ENCODE measurements at regions not wholly inside any gene's neighbourhood (a gene's known extent, or its start where the extent isn't known, plus 50 kb on each side); places are given as distances from the start of the nearest gene placed in this dataset.
"Not testable (repeated sequence)": the region's sequence is repeated elsewhere in the genome, so short reads cannot be mapped to it uniquely, and the experiment has no call there.

DNA sequence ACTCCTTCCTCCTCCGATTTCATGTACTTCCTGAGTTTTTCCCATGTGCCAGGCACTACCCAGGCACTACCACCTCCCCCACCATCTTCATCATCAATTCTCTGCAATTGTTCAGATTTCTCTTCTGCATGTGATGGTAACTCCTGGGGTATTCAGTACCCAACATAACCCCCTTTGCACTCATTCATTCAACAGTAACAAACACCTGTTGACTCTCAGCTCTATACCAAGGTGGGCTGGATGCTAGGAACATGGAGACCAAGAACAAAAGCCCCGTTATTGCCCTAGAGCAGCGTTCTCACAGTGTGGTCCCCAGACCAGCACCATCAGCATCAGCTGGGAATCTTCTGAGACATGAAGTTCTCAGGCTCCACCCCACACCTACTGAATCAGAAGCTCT is 113.0 kb upstream of the CHD2 start:
- no peaks in the 10 kb centered on the region for H3K9me3 ChIP-seq (ENCODE audit: control insufficient read depth, insufficient read depth, low read length)
- H3K36me3 ChIP-seq (ENCODE audit: control insufficient read depth, insufficient read depth, low read length), result no peaks in the 10 kb centered on the region
- H3K27ac ChIP-seq (ENCODE audit: low read length), result no peak overlapping the region
- WGBS (ENCODE audit: insufficient coverage, insufficient read length), result no CpG with 5 or more reads among the region's 3 CpGs
- H3K27me3 ChIP-seq (ENCODE audit: control insufficient read depth, insufficient read depth, low read length), result no peaks in the 10 kb centered on the region
- H3K4me3 ChIP-seq (ENCODE audit: low read length), result no peak overlapping the region
- H3K4me1 ChIP-seq (ENCODE audit: control insufficient read depth, insufficient read depth, low read length), result no peaks in the 10 kb centered on the region
- DNase-seq (ENCODE audit: low read depth, low spot score), result no peak

DNA sequence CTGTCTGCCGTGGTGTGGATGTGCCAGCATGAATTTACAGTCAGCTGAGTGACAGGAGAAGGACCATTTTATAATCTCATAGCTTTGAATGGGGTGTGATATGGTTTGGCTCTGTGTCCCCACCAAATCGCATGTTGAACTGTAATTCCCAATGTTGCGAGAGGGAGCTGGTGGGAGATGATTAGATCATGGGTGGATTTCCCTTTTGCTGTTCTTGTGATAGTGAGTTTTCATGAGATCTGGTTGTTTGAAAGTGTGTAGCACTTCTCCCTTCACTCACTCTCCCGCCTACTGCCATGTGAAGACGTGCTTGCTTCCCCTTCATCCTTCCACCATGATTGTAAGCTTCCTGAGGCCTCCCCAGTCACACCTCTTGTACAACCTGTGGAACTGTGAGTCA is 111.9 kb upstream of the CHD2 start:
- Histone ChIP-seq H3K4me1 (ENCODE audit: control insufficient read depth, insufficient read depth, low read length) (no peaks in the 10 kb centered on the region), H3K27me3 (ENCODE audit: control insufficient read depth, insufficient read depth, low read length) (no peaks in the 10 kb centered on the region), H3K27ac (ENCODE audit: low read length) (no peak overlapping the region), H3K9me3 (ENCODE audit: control insufficient read depth, insufficient read depth, low read length) (no peaks in the 10 kb centered on the region), H3K4me3 (ENCODE audit: low read length) (no peak overlapping the region), H3K36me3 (ENCODE audit: control insufficient read depth, insufficient read depth, low read length) (no peaks in the 10 kb centered on the region)
- WGBS (ENCODE audit: insufficient coverage, insufficient read length), result no CpG with 5 or more reads among the region's 5 CpGs
- DNase-seq (ENCODE audit: low read depth, low spot score), result no peak

DNA sequence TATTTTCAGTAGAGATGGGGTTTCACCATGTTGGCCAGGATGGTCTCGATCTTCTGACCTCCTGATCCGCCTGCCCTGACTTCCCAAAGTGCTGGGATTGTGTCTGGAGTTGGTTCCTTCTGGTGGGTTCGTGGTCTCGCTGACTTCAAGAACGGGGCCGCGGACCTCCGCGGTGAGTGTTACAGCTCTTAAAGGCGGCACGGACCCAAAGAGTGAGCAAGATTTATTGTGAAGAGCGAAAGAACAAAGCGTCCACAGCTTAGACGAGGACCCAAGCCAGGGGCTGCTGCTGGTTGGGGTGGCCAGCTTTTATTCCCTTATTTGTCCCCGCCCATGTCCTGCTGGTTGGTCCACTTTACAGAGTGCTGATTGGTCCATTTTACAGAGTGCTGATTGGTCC is 111.3 kb upstream of the CHD2 start:
- H3K4me1 ChIP-seq (ENCODE audit: control insufficient read depth, insufficient read depth, low read length); DNase-seq (ENCODE audit: low read depth, low spot score); H3K9me3 ChIP-seq (ENCODE audit: control insufficient read depth, insufficient read depth, low read length); H3K27me3 ChIP-seq (ENCODE audit: control insufficient read depth, insufficient read depth, low read length); H3K36me3 ChIP-seq (ENCODE audit: control insufficient read depth, insufficient read depth, low read length); H3K27ac ChIP-seq (ENCODE audit: low read length); H3K4me3 ChIP-seq (ENCODE audit: low read length): not testable (repeated sequence)
- no CpG with 5 or more reads among the region's 15 CpGs for WGBS (ENCODE audit: insufficient coverage, insufficient read length)

- Histone ChIP-seq H3K27me3 (ENCODE audit: control insufficient read depth, insufficient read depth, low read length) (no peaks in the 10 kb centered on the region), H3K9me3 (ENCODE audit: control insufficient read depth, insufficient read depth, low read length) (no peaks in the 10 kb centered on the region), H3K4me1 (ENCODE audit: control insufficient read depth, insufficient read depth, low read length) (no peaks in the 10 kb centered on the region), H3K27ac (ENCODE audit: low read length) (no peak overlapping the region), H3K4me3 (ENCODE audit: low read length) (no peak overlapping the region), H3K36me3 (ENCODE audit: control insufficient read depth, insufficient read depth, low read length) (no peaks in the 10 kb centered on the region)
- DNase-seq (ENCODE audit: low read depth, low spot score), result no peak
- no CpG with 5 or more reads among the region's 1 CpG for WGBS (ENCODE audit: insufficient coverage, insufficient read length)
Measured at GRCh38 chr15:92796161-92796611, 103.9 kb upstream of the CHD2 start.

DNA sequence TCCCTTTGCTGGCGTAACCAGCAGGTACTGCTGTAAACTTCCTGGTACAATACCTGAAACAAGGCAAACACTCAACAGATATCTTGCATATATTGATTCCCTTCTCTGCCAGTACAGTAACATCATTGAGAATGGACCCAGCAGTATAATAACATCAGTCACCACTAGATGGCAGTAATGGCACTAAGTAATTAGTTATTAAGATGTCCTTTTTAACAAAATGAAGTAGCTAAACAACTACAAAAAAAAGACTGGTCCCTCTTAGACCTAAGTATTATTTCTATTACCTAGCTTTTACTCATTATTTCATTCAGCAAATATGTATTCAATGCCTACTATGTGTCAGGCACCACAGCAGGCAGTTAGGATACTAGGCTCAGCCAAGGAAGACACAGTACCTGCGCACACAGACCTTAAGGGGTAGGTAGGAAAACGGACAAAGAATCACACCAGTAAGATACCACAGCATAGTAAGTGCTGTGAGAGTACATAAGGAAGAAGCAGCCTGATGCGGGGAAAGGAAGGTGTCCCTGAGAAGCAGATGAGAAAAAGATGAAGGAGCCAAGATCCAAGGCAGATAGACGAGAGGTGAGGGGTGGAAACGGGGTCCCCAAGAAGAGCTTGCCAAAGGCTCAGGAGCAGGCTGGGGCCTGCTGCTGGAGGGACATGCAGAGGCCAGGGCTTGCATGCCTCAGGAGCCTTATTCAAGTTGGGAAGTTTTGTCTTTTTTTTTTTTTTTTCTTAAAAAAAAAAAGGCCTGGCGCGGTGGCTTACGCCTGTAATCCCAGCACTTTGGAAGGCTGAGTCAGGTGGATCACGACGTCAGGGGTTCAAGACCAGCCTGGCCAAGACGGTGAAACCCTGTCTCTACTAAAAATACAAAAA is 102.7 kb upstream of the CHD2 start:
- no peak for DNase-seq (ENCODE audit: low read depth, low spot score)

GRCh38 chr15:92800013-92800412 is 100.1 kb upstream of the CHD2 start:
- Histone ChIP-seq H3K9me3 (ENCODE audit: control insufficient read depth, insufficient read depth, low read length) (no peaks in the 10 kb centered on the region), H3K4me3 (ENCODE audit: low read length) (no peak overlapping the region), H3K4me1 (ENCODE audit: control insufficient read depth, insufficient read depth, low read length) (no peaks in the 10 kb centered on the region), H3K27ac (ENCODE audit: low read length) (no peak overlapping the region), H3K36me3 (ENCODE audit: control insufficient read depth, insufficient read depth, low read length) (no peaks in the 10 kb centered on the region), H3K27me3 (ENCODE audit: control insufficient read depth, insufficient read depth, low read length) (no peaks in the 10 kb centered on the region)
- no peak for DNase-seq (ENCODE audit: low read depth, low spot score)
- 100% methylated on average over 1 of the region's 2 CpGs for WGBS (ENCODE audit: insufficient coverage, insufficient read length)

More for the DNA sequence above, 102.7 kb upstream of the CHD2 start:
- H3K27me3 ChIP-seq (ENCODE audit: control insufficient read depth, insufficient read depth, low read length), result no peaks in the 10 kb centered on the region
- no peak overlapping the region for H3K27ac ChIP-seq (ENCODE audit: low read length)
- no peaks in the 10 kb centered on the region for H3K4me1 ChIP-seq (ENCODE audit: control insufficient read depth, insufficient read depth, low read length)
- H3K9me3 ChIP-seq (ENCODE audit: control insufficient read depth, insufficient read depth, low read length), result no peaks in the 10 kb centered on the region
- no peak overlapping the region for H3K4me3 ChIP-seq (ENCODE audit: low read length)
- no peaks in the 10 kb centered on the region for H3K36me3 ChIP-seq (ENCODE audit: control insufficient read depth, insufficient read depth, low read length)
- no CpG with 5 or more reads among the region's 12 CpGs for WGBS (ENCODE audit: insufficient coverage, insufficient read length)

DNA sequence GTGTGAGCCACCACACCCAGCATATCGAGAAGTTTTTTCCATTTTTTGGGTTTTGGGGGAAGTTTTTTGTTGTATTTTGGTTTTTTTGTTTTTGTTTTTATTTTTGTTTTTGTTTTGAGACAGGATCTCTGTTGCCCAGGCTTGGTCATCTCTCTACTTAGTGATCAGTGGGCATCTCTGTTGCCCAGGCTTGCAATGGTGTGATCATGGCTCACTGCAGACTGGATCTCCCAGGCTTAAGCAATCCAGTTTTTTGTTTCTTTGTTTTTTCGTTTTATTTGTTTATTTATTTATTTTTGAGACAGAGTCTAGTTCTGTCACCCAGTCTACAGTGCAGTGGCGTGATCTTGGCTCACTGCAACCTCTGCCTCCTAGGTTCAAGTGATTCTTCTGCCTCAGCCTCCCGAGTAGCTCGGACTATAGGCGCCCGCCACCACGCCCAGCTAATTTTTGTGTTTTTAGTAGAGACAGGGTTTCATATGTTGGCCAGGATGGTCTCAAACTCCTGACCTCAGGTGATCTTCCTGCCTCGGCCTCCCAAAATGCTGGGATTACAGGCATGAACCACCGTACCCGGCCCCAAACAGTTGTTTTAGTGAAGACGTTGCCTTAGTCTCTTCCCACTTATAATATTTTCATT is 99.6 kb upstream of the CHD2 start:
- no CpG with 5 or more reads among the region's 12 CpGs for WGBS (ENCODE audit: insufficient coverage, insufficient read length)
- not testable (repeated sequence) for H3K27ac ChIP-seq (ENCODE audit: low read length); H3K4me1 ChIP-seq (ENCODE audit: control insufficient read depth, insufficient read depth, low read length); H3K9me3 ChIP-seq (ENCODE audit: control insufficient read depth, insufficient read depth, low read length); DNase-seq (ENCODE audit: low read depth, low spot score); H3K27me3 ChIP-seq (ENCODE audit: control insufficient read depth, insufficient read depth, low read length); H3K36me3 ChIP-seq (ENCODE audit: control insufficient read depth, insufficient read depth, low read length); H3K4me3 ChIP-seq (ENCODE audit: low read length)

DNA sequence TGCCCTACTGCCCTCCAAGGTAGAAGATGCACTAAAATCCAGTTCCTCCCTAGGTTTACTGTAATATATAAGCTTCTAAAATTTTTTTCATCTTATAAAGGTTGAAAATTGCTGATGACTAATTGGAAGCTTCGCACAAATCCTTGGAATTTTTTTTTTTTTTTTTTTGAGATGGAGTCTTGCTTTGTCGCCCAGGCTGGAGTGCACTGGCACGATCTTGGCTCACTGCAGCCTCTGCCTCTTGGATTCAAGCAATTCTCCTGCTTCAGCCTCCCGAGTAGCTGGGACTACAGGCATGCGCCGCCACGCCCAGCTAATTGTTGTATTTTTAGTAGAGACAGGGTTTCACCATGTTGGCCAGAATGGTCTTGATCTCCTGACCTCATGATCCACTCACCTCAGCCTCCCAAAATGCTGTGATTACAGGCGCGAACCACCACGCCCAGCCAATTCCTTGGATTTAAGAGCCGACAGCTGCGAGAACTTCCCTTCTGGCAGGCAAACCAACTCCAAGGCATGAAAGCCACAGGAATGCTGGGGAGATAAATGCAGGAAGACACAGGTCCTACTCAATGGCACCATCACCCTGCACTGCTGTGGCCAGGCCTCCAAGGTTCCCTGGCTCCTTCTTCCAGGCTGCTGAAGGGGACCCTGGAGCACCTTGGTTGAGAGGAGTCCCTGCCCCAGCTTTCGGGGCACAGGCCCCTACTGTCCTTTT is 98.9 kb upstream of the CHD2 start:
- not testable (repeated sequence) for H3K27ac ChIP-seq (ENCODE audit: low read length); H3K27me3 ChIP-seq (ENCODE audit: control insufficient read depth, insufficient read depth, low read length); DNase-seq (ENCODE audit: low read depth, low spot score); H3K36me3 ChIP-seq (ENCODE audit: control insufficient read depth, insufficient read depth, low read length); H3K4me1 ChIP-seq (ENCODE audit: control insufficient read depth, insufficient read depth, low read length); H3K9me3 ChIP-seq (ENCODE audit: control insufficient read depth, insufficient read depth, low read length); H3K4me3 ChIP-seq (ENCODE audit: low read length)
- WGBS (ENCODE audit: insufficient coverage, insufficient read length), result no CpG with 5 or more reads among the region's 13 CpGs

DNA sequence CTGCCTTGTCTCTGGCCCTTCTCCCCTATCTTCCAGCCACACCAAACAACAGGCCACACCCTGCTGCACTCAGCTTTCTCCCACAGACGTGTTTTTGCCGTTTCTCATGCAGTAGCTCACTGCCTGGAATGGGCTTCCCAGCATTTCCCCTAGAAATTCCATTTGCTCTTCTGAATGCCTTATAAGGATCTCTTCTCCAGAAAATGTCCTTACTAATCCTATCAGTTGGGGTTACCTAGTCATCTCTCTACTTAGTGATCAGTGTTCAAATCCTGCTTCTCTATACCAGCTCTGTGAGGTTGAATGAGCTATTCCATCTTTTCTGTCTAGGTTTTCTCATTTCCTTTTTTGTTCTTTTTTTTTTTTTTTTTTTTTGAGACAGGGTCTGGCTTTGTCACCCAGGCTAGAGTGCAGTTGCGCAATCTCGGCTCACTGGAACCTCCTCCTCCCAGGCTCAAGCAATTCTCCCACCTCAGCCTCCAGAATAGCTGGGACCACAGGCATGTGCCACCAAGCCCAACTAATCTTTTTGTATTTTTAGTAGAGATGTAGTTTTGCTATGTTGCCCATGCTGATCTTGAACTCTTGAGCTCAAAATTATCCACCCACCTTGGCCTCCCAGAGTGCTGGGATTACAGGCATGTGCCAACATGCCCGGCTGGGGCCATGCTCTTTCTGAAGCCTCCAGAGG is 98.2 kb upstream of the CHD2 start:
- Histone ChIP-seq H3K9me3 (ENCODE audit: control insufficient read depth, insufficient read depth, low read length) (no peaks in the 10 kb centered on the region), H3K4me3 (ENCODE audit: low read length) (no peak overlapping the region), H3K27ac (ENCODE audit: low read length) (no peak overlapping the region), H3K36me3 (ENCODE audit: control insufficient read depth, insufficient read depth, low read length) (no peaks in the 10 kb centered on the region), H3K4me1 (ENCODE audit: control insufficient read depth, insufficient read depth, low read length) (no peaks in the 10 kb centered on the region), H3K27me3 (ENCODE audit: control insufficient read depth, insufficient read depth, low read length) (no peaks in the 10 kb centered on the region)
- no peak for DNase-seq (ENCODE audit: low read depth, low spot score)
- no CpG with 5 or more reads among the region's 5 CpGs for WGBS (ENCODE audit: insufficient coverage, insufficient read length)

DNA sequence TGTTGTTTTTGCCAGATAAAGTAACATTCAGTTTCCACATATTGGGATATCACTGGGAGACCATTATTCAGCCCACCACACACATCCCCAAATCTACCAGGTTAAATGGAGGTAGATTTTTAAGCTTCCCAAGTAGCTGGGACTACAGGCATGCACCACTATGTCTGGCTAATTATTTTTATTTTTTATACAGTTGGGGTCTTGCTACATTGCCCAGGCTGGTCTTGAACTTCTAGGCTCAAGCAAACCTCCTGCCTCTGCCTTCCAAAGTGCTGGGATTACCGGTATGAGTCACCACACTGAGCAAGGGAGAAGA is 96.6 kb upstream of the CHD2 start:
- Histone ChIP-seq H3K4me3 (ENCODE audit: low read length) (no peak overlapping the region), H3K27ac (ENCODE audit: low read length) (no peak overlapping the region), H3K27me3 (ENCODE audit: control insufficient read depth, insufficient read depth, low read length) (no peaks in the 10 kb centered on the region), H3K4me1 (ENCODE audit: control insufficient read depth, insufficient read depth, low read length) (peaks cover 3% of the 10 kb centered on the region; the same call in 1 of the 2 replicates), H3K9me3 (ENCODE audit: control insufficient read depth, insufficient read depth, low read length) (no peaks in the 10 kb centered on the region), H3K36me3 (ENCODE audit: control insufficient read depth, insufficient read depth, low read length) (no peaks in the 10 kb centered on the region)
- no CpG with 5 or more reads among the region's 1 CpG for WGBS (ENCODE audit: insufficient coverage, insufficient read length)
- DNase-seq (ENCODE audit: low read depth, low spot score), result no peak

Measured in iPS DF 6.9 (cell line).